Left renal cortex interstitium (tissue), 4 donors: ENCODE measurements at regions not wholly inside any gene's neighbourhood (a gene's known extent, or its start where the extent isn't known, plus 50 kb on each side); places are given as distances from the start of the nearest gene placed in this dataset.
A peak's percentile ranks its signal among the peaks of the same experiment; 100 is the strongest.
"Not testable (repeated sequence)": the region's sequence is repeated elsewhere in the genome, so short reads cannot be mapped to it uniquely, and the experiment has no call there.

Source experiments
- DNase-seq, 4 donors: peaks; one replicate each; pipeline ENCODE4 v3.0.0-alpha.2; 2013; ENCODE audit warnings: low read depth in 4 of 4, low spot score in 2 of 4, missing footprints in 1 of 4

DNA sequence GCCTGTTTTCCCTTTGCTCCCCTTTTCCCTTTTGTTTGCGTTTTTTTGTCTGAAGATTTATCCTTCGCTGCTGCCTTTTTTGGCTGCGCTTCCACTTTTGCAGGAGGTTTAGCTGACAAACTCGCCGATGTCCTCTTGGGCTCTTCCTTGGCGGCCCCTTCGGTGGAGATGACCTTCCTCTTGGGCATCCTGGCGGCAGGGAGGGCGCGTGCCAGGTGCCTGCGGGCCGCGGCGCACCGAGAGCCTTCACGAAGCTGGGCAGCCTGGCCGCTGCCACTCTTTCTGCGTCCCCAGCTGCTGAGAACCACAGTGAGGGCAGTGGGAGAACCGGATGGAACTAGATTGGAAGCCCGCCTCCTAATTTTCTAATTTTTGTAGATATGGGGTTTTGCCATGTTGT lies 197.1 kb upstream of the C2CD4B start:
- DNase-seq, result no peak

DNA sequence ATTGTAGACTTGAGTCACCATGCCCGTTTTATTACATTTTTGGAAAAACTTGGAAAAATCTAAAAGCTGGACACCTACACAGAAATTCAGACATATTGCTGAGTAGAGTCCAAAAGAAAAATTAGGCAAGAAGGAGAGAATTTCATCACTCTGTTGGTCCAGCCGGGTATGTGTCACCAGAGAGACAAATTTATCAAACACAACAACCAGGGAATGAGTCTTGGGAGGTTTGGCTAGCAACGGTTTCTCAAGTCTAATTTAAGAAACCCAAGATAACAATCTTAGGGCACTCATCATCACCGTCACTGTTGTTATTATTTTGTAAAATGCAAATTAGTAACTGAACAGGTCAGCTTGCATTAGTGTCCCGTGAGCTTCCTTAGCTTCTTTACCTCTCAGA lies 197.5 kb upstream of the C2CD4B start:
- DNase-seq, result no peak

DNA sequence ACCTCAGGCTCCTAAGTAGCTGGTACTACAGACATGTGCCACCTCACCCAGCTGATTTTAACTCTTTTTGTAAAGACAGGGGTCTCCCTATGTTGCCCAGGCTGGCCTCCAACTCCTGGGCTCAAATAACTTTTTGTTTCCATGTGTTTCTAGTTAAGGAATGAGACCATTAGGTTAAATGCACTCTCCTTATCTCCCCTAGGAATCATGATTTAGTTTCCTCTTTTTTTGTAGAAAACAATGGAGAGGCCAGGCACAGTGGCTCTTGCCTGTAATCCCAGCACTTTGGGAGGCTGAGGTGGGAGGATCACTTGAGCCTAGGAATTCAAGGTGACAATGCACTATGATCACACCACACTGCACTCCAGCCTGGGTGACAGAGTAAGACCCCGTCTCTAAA lies 198.8 kb upstream of the C2CD4B start:
- no peak for DNase-seq

DNA sequence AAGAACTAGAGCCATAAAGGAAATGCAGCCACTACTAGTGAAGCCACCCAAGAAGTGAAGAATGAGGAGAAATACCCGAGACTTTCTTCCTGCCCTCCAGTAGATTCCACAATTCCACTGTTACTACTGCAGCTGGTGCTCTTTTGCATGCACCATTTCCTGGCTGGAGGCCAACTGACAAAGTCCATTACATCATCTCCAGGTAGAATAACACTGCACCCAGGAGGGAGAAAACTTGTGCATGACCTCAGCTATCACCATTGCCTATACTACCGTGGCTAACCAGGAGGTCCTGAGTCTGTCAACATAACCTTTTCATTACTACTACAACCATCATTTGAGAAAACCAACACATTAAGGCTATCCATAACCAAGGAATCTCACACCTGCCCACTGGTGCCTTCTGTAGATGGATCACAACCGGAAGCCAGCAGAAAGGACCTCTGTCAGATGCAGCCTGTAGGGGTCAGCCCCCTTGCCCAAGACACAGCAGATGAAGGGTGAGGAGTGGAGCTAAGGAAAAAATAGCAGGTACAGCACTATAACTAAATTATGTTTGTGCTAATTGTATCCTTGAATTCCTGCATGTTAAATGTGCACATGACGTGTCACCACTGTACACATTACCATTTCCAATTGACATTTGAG lies 200.8 kb upstream of the C2CD4B start:
- DNase-seq, result no peak

- no peak for DNase-seq
Measured at GRCh38 chr15:62369454-62369853, 204.4 kb upstream of the C2CD4B start.

DNA sequence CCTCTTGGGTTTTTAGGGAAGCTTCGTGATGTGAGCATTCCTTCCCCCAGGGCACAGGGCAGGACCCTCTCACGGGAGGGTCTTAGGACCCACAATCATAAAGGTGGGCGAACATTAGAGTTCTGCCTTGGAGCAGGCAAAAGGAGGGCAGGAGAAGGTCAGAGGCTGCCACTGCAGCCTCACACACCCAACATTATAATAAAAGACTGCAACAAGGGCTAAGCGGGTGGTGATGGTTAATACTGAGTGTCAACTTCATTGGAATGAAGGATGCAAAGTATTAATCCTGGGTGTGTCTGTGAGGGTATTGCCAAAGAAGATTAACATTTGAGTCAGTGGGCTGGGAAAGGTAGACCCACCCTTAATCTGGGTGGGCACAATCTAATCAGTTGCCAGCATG lies 206.6 kb upstream of the C2CD4B start:
- DNase-seq, result not testable (repeated sequence)

GRCh38 chr15:62377736-62378480 lies 212.8 kb upstream of the C2CD4B start:
- no peak for DNase-seq

DNA sequence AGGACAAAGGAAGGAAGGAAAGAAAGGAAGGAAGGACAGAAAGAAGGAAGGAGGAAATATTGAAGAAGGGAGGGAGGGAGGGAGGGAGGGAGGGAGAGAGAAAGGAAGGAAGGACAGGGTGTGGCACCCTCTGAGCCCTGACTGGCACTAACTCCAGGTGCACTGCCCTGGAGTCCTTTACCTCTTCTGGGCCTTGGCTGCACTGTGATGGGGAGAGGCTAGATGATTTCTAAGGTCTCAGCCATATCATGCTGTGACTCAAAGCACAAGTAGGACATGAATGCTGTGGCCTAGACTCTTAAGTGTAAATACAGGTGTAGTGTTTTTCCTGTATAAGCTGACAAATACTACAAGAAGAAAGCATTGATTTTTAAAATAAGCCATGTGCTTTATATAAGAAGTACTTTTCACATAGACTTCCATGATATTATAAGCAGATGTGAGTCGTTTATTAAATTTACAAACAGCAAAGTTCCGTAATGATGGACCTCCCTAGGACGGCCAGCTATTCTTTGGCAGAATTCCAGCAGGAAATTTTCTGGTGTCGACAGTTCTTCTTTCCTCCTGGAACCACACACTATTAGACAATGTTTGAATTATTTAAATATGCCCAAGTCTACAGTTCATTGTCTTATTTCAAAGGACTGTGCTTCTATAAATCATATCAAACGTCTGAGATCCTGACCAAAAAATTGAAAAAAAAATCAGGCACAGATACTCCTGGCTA lies 213.8 kb upstream of the C2CD4B start:
- no peak for DNase-seq

GRCh38 chr15:62380011-62380410 lies 214.9 kb upstream of the C2CD4B start:
- no peak for DNase-seq

- DNase-seq, result no peak
Measured at GRCh38 chr15:62382046-62382445, 217.0 kb upstream of the C2CD4B start.

- DNase-seq, result peak in 2 of 4 donors; percentile 43 to 60
Measured at GRCh38 chr15:62389885-62390790, 225.1 kb upstream of the C2CD4B start, which contains the start of gene TLN2. TLN2 (plus strand) TSS chr15:62390550.

DNA sequence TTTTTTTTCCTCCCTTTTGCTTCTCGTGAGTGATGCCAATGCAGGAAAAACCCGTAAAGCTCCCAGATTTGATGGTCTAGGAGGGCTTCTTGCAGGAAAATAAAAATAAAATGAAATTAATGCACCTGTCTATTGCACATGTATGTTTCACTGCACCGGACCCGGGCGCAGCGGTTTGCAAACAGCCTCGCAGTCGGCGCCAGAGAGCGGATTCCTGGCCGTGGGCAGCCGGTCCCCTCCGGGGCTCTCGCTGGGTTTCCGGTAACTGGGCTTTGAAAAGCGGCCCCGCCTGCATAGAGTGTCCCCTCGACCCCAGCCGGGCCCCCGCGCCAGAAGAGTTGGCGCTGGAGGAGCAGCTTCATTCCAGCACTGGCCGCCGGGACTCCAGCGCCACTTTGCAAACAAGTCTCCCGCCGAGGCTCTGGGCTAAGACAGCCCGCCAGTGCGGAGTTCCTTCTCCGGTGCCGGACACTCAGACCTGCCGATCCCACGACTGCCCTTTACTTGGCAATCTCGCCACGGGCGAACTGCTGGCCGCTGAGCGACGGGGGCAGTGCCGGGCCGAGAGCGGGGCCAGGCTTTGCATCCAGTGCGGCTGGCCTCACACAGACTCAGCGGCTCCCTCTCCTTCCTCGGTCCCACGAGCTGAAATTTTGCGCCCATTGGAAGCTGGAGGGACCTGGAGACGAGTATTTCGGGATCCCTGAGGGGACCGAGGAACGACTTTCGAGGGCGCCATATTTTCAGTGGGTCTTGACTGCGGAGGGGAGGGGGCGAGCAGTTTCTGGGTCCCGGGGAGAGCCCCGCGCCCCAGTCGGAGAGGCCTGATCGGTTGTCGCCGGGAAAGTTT lies 225.9 kb upstream of the C2CD4B start:
- DNase-seq, result peak in 1 of 4 donors; percentile 66

DNA sequence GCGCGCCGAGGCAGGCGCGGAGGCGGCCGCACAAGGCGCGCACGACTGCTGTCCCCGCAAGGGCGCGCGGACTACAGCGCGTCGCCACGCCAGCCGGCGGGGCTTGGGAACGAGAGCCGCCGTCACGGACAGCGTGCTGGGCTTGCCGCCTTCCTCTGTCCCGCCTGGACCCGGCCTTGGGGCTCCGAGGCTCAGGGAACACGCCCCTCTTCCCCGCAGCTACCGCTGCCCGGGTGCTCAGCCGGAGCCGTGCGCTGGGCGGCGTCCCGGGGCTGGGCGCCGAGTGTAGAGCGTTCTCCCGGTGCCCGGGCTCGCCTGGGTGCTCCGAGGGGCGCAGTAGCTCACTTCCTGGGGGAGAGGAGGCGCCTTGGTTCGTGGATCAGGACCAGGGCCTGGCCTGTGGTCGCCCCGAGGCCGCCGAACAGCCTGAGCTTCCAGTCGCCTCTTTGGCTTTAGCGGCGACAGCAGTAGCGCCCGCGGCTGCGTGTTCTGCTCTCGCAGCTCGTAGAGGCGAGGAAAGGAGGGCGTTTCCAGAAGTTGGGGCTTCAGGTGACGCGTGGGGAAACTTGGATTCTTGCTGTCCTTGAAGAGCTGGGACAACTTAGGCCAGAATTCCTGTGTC lies 226.7 kb upstream of the C2CD4B start:
- DNase-seq, result no peak

DNA sequence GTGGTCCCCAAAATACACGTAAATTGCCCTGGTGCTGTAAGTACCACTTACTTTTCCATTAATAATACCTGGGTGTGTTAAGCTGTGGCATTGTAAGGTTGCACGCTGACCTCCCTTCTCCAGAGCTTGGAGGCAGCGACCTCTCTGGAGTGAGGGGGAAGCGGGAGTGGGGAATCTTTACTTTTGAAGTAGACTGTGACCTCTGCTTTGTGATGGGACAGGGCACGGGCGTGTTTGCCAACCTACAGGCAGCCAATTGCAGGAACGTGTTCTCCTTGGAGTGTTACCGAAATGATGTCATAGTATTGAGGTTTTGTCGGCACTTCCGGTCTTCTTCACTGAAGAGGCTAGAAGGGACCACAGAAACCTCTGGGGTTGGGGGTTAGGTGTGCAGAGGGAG lies 227.3 kb upstream of the C2CD4B start:
- DNase-seq, result no peak

DNA sequence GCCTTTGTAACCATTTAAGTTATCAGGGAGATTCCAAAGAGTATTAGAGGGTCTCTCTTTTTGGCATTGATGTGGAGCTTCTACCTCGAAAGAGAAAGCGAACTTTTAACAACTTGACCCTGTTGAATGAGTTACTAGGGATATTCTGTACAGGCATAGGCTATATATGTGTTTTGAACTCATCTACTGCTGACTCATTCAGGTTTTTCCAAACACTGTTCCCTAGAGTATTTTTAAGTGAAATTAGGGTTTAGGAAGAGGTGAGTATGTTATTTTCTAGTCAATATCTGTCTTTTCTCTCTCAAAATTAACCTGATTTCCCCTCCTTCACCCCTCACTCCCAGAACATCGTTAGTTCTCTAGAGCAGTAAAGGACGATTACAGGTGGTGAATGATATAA lies 228.1 kb upstream of the C2CD4B start:
- no peak for DNase-seq

DNA sequence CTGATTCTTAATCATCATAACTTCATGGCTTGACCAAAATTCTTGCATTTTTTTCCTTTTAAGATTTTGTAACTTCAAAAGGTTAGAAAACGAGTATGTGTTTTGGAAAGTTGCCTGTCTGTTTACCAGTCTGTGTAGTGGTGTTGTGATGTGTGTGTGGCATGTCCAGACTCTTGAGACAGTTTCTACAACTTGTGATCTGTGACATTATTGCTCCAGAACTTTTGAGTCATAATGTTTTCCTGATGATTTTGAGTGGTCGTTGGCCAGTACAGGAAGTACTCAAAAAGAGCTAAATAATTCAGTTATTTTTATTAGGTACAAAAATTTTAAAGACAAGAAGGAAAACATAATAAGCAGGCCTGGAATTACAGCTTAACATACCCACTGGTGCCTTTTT lies 229.0 kb upstream of the C2CD4B start:
- DNase-seq, result no peak

DNA sequence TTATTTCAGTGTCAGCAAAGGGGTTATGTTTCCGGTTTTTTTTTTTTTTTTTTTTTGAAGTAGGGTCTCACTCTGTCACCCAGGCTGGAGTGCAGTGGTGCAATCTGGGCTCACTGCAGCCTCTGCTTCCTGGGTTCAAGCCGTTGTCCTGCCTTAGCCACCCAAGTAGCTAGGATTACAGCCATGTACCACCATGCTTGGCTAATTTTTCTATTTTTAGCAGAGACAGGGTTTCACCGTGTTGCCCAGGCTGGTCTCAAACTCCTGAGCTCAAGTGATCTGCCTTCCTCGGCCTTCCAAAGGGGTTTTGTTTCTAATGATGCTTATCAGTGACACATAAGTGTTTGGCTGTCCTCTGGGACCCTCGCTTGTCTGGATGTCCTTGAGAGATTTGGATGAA lies 235.7 kb upstream of the C2CD4B start:
- DNase-seq, result no peak

- no peak for DNase-seq
Measured at GRCh38 chr15:62402687-62403086, 237.6 kb upstream of the C2CD4B start.

GRCh38 chr15:62403164-62403809 lies 238.2 kb upstream of the C2CD4B start:
- DNase-seq, result no peak
